ENCODE measurements at regions not wholly inside any gene's neighbourhood (a gene's known extent, or its start where the extent isn't known, plus 50 kb on each side); places are given as distances from the start of the nearest gene placed in this dataset.

DNA sequence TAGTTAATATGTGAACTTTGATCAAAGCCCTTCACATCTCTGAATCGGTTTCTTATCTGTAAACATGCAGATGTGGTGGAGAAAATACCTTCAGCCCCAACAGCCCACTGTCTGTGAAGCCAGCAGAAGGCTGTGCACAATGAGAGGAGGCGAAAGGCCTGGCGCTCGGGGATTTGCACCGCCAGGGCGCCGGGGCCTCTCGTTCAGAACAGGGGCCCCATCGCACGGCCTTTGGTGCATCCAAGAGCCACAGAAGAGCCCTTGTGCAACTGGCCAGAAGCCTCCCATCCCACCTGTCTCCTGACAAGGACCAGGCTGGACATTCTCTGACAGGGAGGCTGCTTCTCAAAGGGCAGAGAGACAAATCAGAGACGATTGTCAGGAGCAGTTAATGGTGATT, 407.2 kb upstream of the MYT1L start:
- 94% methylated on average over 10 of the region's 11 CpGs for WGBS (ENCODE audit: insufficient coverage)
- no peak overlapping the region for H3K27ac ChIP-seq (ENCODE audit: low read length in 2 of 2)
- Mint-ChIP-seq H3K27ac (no peak overlapping the region), H3K27me3 (peaks cover 3% of the 10 kb centered on the region), H3K4me3 (no peak overlapping the region), H3K9me3 (ENCODE audit: insufficient read depth) (peaks cover 4% of the 10 kb centered on the region), H3K4me1 (no peaks in the 10 kb centered on the region)
- no peak overlapping the region for H2AFZ ChIP-seq (ENCODE audit: insufficient read depth, low read depth, low read length, poor library complexity, severe bottlenecking)
- no peak for ATAC-seq (ENCODE audit: low read depth)
- intact Hi-C loops (cut with micrococcal nuclease), result no loop called here
- no peaks in the 10 kb centered on the region for H4K20me1 ChIP-seq (ENCODE audit: control insufficient read depth, insufficient read depth, low read length, poor library complexity, severe bottlenecking)
- H3K4me2 ChIP-seq (replicated peaks; ENCODE audit: low read depth, low read length, poor library complexity, severe bottlenecking), result no peak overlapping the region
- DNase-seq, result no peak
- H3K79me2 ChIP-seq (ENCODE audit: control insufficient read depth, insufficient read depth, low read length), result no peaks in the 10 kb centered on the region
- H3K4me1 ChIP-seq (ENCODE audit: control insufficient read depth in 2 of 2, insufficient read depth in 2 of 2, low read length in 2 of 2), result no peaks in the 10 kb centered on the region
- H3K9me3 ChIP-seq (ENCODE audit: control extremely low read depth in 1 of 3, control insufficient read depth in 2 of 3, insufficient read depth in 1 of 3, low read length in 2 of 3), result peaks cover 0 to 13% (median 0%) of the 10 kb centered on the region in 3 donors
- H3K4me3 ChIP-seq (ENCODE audit: control extremely low read depth in 1 of 5, extremely low read depth in 1 of 5, insufficient read depth in 1 of 5, low read depth in 2 of 5, low read length in 4 of 5), result no peak overlapping the region
- no peaks in the 10 kb centered on the region for H3K36me3 ChIP-seq (replicated peaks in 1 of 2; ENCODE audit: control extremely low read depth in 1 of 2, control insufficient read depth in 1 of 2, extremely low read depth in 1 of 2, insufficient read depth in 2 of 2, low read length in 1 of 2)
- TF ChIP-seq, protein P1, sequence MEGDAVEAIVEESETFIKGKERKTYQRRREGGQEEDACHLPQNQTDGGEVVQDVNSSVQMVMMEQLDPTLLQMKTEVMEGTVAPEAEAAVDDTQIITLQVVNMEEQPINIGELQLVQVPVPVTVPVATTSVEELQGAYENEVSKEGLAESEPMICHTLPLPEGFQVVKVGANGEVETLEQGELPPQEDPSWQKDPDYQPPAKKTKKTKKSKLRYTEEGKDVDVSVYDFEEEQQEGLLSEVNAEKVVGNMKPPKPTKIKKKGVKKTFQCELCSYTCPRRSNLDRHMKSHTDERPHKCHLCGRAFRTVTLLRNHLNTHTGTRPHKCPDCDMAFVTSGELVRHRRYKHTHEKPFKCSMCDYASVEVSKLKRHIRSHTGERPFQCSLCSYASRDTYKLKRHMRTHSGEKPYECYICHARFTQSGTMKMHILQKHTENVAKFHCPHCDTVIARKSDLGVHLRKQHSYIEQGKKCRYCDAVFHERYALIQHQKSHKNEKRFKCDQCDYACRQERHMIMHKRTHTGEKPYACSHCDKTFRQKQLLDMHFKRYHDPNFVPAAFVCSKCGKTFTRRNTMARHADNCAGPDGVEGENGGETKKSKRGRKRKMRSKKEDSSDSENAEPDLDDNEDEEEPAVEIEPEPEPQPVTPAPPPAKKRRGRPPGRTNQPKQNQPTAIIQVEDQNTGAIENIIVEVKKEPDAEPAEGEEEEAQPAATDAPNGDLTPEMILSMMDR (IDR thresholded peaks at IDR 0.05), result no peak
- no peak for TF ChIP-seq EZH2 (IDR thresholded peaks at IDR 0.05; ENCODE audit: borderline replicate concordance, insufficient read depth, low read depth, low read length, poor library complexity, severe bottlenecking)
- CTCF ChIA-PET, result no interaction called here
- H3K9ac ChIP-seq (ENCODE audit: low read length), result no peak overlapping the region
- POLR2A ChIA-PET, result no interaction called here
- H3K27me3 ChIP-seq (replicated peaks in 1 of 4; ENCODE audit: control extremely low read depth in 1 of 4, control insufficient read depth in 3 of 4, insufficient read depth in 4 of 4, low read length in 3 of 4), result no peaks in the 10 kb centered on the region

DNA sequence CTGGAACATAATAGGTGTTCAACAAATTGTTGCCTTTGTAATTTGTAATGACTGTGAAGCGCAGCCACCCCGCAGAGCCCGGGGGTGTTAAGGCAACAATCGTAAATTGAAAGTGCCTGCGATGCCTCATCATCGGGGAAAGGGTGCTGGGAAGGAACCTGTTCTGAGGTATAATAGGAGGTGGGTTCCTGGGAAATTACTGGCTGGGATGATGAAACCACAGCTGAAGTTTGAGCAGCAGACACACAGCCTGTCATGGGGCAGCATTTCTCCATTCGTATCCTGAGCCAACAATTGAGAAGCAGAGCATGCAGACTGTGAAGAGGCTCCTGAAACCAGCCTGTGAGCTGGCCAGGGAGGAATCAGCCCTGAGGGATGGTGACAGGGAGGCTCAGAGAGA, 404.0 kb upstream of the MYT1L start:
- Mint-ChIP-seq H3K4me3 (no peak overlapping the region), H3K27ac (no peak overlapping the region), H3K9me3 (ENCODE audit: insufficient read depth) (peaks cover 2% of the 10 kb centered on the region), H3K27me3 (peaks cover 3% of the 10 kb centered on the region), H3K4me1 (no peaks in the 10 kb centered on the region)
- no peak for ATAC-seq (ENCODE audit: low read depth)
- intact Hi-C loops (cut with micrococcal nuclease), result no loop called here
- no peaks in the 10 kb centered on the region for H3K27me3 ChIP-seq (replicated peaks in 1 of 4; ENCODE audit: control extremely low read depth in 1 of 4, control insufficient read depth in 3 of 4, insufficient read depth in 4 of 4, low read length in 3 of 4)
- ChIA-PET POLR2A (no interaction called here), CTCF (no interaction called here)
- DNase-seq, result no peak
- H2AFZ ChIP-seq (ENCODE audit: insufficient read depth, low read depth, low read length, poor library complexity, severe bottlenecking), result no peak overlapping the region
- WGBS (ENCODE audit: insufficient coverage), result 87% methylated on average over 7 of the region's 7 CpGs
- no peak overlapping the region for H3K27ac ChIP-seq (ENCODE audit: low read length in 2 of 2)
- H3K4me3 ChIP-seq (ENCODE audit: control extremely low read depth in 1 of 5, extremely low read depth in 1 of 5, insufficient read depth in 1 of 5, low read depth in 2 of 5, low read length in 4 of 5), result no peak overlapping the region
- H4K20me1 ChIP-seq (ENCODE audit: control insufficient read depth, insufficient read depth, low read length, poor library complexity, severe bottlenecking), result no peaks in the 10 kb centered on the region
- no peaks in the 10 kb centered on the region for H3K79me2 ChIP-seq (ENCODE audit: control insufficient read depth, insufficient read depth, low read length)
- H3K9ac ChIP-seq (ENCODE audit: low read length), result no peak overlapping the region
- no peaks in the 10 kb centered on the region for H3K36me3 ChIP-seq (replicated peaks in 1 of 2; ENCODE audit: control extremely low read depth in 1 of 2, control insufficient read depth in 1 of 2, extremely low read depth in 1 of 2, insufficient read depth in 2 of 2, low read length in 1 of 2)
- H3K4me1 ChIP-seq (ENCODE audit: control insufficient read depth in 2 of 2, insufficient read depth in 2 of 2, low read length in 2 of 2), result no peaks in the 10 kb centered on the region
- H3K4me2 ChIP-seq (replicated peaks; ENCODE audit: low read depth, low read length, poor library complexity, severe bottlenecking), result no peak overlapping the region
- peaks cover 0 to 6% (median 0%) of the 10 kb centered on the region in 3 donors for H3K9me3 ChIP-seq (ENCODE audit: control extremely low read depth in 1 of 3, control insufficient read depth in 2 of 3, insufficient read depth in 1 of 3, low read length in 2 of 3)
- TF ChIP-seq EZH2 (IDR thresholded peaks at IDR 0.05; ENCODE audit: borderline replicate concordance, insufficient read depth, low read depth, low read length, poor library complexity, severe bottlenecking), result no peak
- TF ChIP-seq, protein P1 (IDR thresholded peaks at IDR 0.05), result no peak
